ENCODE measurements at regions not wholly inside any gene's neighbourhood (a gene's known extent, or its start where the extent isn't known, plus 50 kb on each side); places are given as distances from the start of the nearest gene placed in this dataset.

DNA sequence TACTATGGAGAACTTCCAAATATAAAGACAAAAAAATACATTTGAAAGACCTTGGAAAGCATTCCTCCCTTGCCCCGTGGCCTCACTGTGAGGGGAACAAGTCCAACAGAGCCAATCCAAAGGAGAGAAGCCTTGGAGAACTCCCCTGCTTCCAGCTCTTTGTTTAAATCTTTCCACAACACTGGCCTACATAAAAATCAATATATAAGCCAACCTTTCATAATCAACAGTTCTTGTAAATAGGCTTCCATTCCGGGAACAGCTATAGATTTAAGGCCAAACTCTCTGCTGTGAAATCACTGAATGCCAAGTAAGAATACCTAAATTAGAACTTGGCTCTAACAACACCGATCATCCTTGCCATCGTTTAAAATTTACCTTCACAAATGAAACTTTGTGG lies 242.1 kb downstream of the HACE1 start:
- intact Hi-C loops (cut with micrococcal nuclease), result no loop called here

DNA sequence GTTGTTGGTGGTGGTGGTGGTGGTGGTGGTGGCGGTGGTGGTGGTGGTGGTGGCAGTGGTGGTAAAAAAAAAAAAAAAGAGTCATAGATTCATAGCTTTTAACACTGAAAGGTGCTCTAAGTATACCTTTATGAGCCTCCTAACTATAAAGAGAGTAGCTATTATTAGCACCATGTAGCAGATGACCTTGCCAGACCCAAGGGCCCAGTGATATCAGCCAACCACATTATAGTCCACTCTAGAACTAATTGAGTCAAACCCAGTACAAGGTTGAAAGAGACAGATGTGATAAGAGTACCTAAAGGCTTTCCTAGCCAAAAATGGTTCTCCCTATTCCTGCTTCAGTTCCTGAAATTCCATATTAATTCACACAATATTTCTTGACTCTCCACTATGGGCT lies 245.3 kb downstream of the HACE1 start:
- intact Hi-C loops (cut with micrococcal nuclease), result no loop called here

DNA sequence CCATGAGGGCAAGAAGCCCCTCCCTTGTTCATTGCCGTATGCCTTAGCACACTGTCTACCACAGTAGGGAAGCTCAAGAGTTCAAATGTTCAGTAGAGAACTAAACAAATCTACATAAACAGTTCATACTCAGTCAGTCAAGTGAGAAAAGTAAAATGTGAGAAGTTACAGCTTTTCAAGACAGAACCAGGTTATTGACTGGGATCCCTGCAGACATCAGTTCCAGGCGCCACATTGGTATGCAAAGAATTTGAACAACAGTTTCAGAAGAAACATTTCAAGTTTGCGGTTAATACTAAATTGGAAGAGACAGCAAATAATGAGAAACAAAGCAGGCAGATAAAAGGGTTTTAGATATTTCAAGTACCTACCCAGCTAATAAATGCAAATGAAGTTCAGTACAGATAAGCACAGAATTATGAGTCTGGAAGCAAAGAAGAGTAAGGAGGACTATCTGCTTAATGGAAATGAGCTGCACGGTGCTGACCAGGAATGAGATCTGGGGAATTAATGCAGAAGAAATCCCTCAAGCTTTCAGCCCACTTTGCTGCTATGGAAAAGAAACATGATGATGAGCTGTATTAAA lies 246.2 kb downstream of the HACE1 start:
- intact Hi-C loops (cut with micrococcal nuclease), result no loop called here

DNA sequence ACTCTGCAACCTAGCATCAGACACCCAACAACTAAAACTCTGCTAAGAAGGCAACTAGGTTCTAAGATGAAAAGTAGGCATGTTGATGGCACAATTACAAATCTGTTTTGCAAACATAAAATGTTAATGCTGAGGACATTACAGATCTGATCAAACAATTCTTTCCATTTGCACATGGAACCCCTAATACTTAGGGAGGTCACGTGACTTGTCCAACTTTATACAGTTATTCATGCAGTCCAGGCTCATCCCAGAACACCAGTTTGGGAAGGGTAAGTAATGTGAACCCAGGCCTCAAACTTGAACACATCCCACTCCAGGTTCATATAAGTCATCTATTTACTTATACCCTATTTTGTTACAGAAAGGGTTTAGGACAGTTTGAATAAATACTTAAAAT lies 247.2 kb downstream of the HACE1 start:
- intact Hi-C loops (cut with micrococcal nuclease), result no loop called here

DNA sequence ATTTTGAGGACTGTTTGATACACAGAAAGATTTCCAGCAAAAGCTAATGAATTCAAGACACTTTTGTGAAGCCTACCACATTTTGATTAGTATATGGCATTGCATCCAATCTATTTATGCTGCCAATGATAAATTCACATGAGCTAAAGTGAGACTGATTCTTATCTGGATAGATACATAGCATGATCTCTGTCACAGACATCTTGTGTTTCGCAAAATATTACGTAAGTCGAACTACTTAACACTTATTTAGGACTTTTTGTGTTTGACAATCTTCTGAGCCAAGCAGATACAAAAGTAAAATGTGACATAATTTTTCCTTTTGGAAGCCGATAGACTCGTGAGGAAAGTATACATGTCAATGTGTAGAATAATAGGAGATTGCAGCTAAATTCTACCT lies 251.6 kb downstream of the HACE1 start:
- intact Hi-C loops (cut with micrococcal nuclease), result no loop called here

DNA sequence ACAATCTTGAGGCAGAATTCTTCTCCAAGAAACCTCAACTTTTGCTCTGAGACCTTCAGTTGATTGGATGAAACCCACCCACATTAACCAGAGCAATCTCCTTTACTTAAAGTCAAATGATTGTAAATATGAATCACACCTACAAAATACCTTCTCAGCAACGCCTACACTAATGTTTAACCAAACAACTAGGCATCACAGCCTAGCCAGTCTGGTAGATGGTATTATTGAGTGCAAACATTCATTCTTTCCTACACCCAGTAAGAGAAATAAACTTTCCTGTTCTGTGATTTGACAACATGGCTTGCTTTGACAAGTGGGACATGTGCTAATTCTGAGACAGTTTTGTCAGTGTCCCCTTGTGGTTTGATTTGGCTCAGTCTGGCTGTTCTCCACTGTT lies 252.2 kb downstream of the HACE1 start:
- intact Hi-C loops (cut with micrococcal nuclease), result no loop called here

DNA sequence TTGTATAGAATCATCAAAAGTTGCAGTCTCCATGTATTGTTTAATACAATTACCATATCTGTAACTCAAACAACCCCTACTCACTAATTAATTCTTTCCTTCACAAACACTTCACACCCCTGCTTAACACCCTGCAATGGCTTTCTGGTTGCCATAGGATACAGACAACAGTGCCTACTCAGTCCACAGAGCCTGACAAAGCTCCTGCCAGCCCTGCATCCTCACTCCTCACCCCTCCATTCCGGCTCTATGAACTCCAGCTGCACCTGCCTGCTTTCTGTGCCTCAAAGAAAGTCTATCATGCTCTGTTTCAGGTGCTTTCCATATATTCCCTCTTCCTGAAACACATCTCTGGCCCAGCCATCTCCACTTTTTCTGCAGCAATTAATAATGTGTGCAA lies 253.4 kb downstream of the HACE1 start:
- intact Hi-C loops (cut with micrococcal nuclease), result no loop called here

DNA sequence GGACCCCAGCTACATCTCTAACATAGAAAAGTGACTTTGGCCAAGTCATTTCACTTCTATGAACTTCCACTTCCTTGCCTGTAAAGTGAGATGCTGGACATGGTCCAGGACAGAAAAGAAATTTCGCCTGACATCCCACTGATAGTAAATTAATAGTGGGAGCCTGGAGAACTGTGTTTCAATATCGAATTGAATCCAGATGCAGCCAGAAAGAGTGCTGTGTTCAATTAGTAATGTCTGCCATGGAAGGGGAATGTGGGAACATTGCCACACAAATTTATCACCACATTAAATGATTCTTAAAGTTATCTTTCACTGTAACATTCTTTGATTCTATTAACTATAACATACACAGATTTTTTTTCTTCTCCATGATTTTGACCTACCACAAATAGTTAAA lies 255.0 kb downstream of the HACE1 start:
- intact Hi-C loops (cut with micrococcal nuclease), result no loop called here

DNA sequence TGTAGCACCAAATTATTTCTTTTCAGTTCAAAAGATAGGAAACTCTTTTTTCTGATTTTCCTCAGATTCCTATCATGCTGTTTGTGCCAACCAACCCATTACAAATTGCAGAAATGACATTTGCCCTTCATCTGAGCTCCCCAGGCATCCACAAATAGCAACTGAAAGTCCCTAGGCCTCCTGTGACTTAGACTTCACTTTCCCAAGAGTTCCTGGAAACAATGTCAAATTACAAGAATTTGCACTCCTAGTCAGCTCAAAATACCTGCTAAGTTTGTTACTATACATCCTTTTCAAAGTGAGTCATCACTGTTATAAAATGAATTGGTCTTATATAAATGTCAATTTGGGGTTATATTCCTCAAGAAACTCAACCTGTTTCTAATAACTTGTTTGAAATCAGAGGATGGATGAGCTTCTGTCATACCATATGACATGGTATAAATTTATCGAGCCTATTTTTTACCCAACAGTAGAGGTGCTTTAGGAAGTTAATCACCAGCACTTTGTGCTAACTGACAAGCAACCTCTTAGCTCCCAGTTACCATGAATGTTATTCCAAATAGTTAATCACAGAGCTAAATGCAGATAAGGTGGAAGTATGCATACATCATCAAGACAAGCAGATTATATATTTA lies 256.5 kb downstream of the HACE1 start:
- intact Hi-C loops (cut with micrococcal nuclease), result no loop called here

DNA sequence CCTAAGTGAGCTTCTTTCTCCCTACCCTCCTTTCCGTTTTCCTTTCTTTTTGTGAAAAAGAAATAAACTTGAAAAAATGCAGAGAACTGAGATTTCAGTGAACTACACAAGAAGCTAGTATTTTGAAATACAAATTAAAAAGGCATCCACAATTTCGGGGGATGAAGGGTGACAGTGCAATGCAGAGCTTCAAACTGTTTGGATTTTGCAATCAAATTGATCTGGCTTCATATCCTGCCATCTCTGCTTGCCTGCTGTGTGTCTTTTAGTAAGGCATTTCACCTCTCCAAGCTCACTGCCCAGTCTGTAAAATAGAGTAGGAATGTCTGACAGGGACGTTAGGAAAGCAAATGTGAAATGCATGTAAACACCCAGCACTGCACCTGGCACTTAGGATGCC lies 258.0 kb downstream of the HACE1 start:
- intact Hi-C loops (cut with micrococcal nuclease), result no loop called here

DNA sequence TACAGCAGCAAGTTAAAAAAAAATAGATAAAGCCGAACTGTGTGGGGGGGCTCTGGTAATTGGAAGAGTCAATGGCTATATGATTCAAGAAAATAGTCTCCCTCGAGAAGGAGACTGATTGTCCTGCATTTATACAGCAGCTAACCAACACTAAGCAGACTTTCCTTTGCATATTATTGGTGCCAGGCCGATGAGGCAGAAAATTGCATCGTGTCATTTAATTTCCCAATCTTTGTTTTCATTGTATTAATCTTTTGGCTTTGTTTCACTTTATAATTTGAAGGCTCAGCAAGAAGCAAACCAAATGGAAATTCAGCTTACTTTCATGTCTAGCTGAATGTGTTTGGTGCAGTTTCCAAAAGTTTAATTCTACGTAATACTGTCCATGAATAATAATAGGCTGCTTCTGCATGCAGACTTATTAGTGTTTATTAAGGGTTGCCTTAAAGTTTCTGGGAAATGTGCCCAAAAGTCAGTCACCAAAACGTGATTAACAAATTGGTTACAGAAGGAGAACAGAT lies 258.5 kb downstream of the HACE1 start:
- intact Hi-C loops (cut with micrococcal nuclease), result no loop called here

DNA sequence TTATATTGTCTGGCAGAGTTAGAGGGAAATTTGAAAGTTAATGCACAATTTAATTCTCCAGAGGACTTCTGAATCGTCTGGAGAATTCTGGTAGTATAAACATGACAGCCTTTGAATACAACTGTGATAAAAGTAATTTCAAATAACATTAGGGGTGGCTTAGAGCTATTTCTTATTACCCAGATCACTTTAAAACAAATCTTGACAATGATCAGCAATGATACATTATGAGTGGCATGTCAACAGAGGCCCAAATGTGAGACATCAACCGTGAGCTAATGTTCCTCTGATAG lies 259.1 kb downstream of the HACE1 start:
- intact Hi-C loops (cut with micrococcal nuclease), result no loop called here

DNA sequence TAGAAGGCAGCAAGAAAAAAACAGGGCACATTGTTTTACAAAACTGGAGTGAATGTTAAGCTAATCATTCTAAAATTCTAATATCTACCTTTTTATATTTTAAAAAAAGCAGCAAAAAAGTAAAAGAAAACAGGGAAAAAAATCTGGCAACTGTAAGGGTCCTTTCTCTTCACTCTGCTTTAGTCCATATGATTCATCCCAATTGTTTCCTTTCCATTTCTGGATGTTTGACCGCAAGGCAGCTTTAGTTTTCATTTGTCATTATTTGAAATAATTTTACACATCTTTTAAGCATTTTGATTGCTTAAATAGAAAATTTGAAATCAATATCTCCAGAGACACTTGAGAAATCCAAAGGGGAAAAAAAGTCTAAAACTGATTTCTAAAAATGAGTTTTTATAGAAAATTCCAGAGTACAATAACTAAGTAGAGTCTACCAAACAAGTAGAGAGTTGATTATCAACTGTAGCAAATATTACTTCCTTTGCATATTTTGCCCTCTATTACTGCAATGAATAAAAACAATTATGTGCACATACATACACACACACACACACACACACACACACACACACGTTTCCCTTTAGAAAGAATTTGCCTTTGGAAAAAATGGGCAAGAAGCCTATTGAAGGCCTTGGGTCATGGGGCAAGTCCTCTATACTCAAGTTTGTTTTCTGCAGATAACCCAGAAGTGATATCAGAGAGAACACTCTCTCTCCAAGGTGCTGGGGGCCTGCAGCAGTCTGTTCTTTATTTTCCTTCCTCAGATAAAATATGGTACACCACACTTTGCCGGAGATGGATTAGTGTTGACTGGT lies 259.7 kb downstream of the HACE1 start:
- intact Hi-C loops (cut with micrococcal nuclease), result no loop called here

DNA sequence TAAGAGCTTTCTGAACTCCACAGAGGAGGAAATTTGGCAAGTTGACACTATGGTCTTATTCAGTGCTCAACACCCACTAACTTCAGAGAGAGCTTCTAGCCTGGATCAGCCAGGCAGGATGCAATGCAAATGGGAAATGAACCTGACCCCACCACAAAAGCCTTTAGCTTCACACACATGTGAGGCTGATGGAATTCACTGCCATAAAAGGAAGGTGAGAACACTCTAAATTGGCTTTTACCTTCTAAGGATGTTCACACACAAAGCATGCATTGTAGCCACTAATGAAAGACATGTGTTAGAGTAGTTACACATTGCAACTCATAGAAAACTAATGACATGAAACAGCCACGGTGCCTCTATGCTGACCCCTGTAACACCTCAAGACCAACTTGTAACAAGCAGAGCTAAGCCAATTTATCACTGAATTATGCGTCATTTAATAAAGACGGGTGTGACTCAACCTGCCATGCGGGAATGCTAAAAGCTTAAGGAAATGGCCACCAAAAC lies 262.1 kb downstream of the HACE1 start:
- intact Hi-C loops (cut with micrococcal nuclease), result no loop called here

DNA sequence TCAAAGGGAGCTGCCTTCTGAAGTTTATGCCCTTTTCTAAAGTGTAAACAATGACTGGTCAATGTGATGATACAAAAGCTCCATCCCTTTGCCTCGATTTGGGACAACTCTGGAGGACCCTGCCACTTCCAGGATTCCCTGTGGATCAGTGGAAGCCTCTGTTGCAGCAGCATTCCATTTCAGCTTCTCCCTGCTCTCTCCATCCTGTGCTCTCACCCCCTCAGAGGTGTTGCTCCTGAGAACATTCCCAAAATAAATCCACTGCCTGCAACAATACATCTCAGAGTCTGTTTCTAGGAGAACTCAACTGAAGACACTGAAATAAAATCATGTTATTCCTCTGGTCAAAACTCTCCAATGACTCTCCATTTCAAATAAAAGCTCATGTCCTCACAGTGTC lies 263.6 kb downstream of the HACE1 start:
- intact Hi-C loops (cut with micrococcal nuclease), result no loop called here

DNA sequence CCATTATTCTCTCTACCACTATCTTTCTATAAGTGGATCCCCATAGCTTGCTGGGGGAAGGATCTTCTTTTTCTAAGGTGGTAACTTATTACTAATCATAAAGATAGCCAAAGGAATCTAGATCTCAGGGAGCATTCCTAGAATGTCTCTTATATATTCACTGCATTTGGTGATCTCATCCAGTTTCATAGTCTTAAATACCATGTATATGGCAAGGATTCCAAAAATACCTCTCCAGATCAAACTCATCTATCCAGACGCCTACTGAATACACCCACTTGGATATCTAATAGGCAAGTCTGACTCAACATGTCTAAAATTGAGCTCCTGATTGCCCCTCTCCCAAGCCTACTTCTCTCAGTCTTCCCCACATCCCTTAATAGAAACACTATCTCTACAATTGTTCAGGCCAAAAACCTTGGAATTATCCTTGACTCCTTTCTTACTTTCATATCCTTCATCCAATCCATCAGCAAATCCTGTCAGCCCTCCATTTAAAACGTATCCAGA lies 264.4 kb downstream of the HACE1 start:
- intact Hi-C loops (cut with micrococcal nuclease), result no loop called here

DNA sequence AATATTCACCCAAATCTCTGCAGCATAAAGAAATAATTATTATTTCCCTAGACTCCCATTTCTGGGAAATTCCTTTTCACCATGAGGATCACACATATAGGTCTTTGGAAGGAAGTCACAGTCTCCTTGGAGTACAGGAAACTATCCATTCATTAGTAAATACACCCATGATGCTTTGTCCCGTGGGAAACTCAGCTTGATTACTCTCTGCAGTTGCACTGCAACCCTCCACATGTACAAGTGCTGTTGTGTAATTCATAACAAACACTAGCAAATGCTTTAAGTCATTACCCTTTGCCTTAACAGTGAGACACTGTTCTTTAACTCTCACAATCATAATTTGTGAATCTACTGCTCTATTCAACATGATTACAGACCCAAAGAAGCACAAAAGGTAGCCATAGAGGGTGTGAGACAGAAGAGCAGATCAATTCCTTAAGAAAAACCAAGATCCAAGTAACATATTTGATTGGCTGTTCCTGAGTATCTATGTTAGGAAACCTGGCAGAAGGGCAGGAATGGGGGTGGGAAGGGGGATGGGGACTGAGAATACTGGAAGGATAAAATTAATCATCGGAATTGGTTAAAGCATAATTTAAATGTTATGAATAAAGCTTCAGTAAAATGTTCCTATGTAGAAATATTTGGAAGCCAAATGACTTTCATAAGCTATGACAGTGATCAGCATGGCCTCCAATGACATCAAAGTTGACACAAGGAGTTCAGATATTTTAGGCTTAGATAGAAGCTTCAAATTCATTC lies 268.0 kb downstream of the HACE1 start:
- intact Hi-C loops (cut with micrococcal nuclease), result no loop called here

DNA sequence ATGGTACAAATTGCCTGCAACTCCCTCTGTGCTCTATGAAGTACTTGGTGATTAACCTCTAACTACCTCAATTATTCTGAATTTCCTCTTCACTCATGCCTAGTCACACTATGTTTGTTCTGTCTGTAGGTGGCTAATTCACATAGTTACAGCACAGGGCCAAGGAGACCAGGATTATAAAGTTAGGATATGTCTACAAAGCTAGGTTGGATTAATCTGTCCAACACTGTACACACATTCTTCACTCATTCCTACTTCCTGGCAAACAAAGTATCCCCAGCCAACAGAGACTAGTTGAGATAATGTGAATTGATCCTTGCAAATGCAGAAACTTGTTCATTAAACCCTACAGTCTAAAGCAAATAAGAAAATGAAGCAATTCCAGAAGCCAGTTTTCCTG lies 269.8 kb downstream of the HACE1 start:
- intact Hi-C loops (cut with micrococcal nuclease), result no loop called here

DNA sequence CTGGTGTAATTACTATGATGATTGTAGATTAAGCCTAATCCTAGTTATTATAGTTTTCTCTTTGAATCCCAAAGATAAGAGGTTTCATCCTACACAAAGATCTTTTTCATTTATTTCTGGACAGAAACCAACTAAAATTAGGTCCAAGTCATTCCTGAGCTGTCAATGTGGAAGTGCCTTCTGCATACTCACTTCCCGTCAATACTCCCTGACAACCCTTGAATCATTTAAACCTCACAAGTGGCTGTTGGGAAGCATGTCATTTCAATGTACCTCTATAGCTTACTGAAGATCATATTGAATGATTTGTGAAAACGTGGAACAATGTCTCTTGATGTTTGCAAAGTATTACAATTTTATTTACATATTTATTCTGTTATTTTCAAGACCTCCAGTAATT lies 274.1 kb downstream of the HACE1 start:
- intact Hi-C loops (cut with micrococcal nuclease), result no loop called here

DNA sequence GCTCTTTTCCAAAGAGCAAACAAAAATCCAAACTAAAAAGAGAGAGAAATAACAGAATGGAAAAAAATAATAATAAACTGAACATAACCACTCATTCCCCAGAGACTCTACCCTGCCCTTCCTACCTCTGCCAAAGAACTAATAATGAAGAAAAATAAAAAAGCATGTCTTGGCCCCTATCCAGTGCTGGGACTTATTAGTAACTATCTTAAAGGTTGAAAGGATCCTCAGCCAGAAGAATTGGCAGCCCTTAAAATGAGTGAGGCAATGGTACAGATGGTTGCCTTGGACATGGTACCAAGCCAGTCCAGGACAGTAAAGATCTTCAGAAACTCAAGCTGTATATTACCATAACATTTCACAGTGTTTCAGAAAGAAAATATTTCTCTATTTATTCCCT lies 279.3 kb downstream of the HACE1 start:
- intact Hi-C loops (cut with micrococcal nuclease), result no loop called here

DNA sequence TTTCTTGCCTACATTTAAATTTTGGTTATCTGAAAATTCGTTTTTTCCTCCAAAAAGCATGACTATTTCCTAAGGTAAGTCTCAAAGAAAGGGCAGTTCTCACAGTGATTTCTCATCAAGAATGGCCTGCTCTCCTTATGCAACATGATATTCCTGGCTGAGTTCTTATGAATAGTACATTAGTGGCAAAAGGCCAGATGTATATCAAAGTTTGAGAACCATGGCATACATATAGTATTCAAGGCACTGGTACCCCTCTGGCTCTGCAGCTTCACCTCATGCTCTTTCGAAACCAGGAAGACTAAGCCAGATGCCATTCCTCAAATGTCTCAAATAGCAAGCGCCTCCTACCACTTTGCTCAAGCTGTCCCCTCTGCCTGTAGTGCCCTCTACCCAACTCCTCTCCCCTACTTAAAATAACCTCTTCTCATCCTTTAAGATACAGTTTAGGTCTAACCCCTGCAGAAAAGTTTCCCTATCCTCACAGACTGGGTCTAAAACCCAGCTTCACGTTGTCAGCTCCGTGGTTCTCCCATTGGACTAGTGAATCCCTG lies 280.3 kb downstream of the HACE1 start:
- intact Hi-C loops (cut with micrococcal nuclease), result no loop called here
